Muscle of arm (tissue), 1 donor: ENCODE measurements at regions not wholly inside any gene's neighbourhood (a gene's known extent, or its start where the extent isn't known, plus 50 kb on each side); places are given as distances from the start of the nearest gene placed in this dataset.
"Not testable (repeated sequence)": the region's sequence is repeated elsewhere in the genome, so short reads cannot be mapped to it uniquely, and the experiment has no call there.

Source experiments
- DNase-seq: peaks from one replicate; pipeline ENCODE4 v3.0.0-alpha.2; 2013

GRCh38 chr14:40368314-40368713 is 936.1 kb upstream of the FBXO33 start:
- DNase-seq, result no peak

GRCh38 chr14:40367717-40368116 is 935.5 kb upstream of the FBXO33 start:
- no peak for DNase-seq

GRCh38 chr14:40365305-40365704 is 933.1 kb upstream of the FBXO33 start:
- no peak for DNase-seq

GRCh38 chr14:40362856-40363255 is 930.6 kb upstream of the FBXO33 start:
- DNase-seq, result no peak

GRCh38 chr14:40354754-40355153 is 922.5 kb upstream of the FBXO33 start:
- no peak for DNase-seq

- DNase-seq, result not testable (repeated sequence)
Observed at GRCh38 chr14:40348104-40348503, 915.9 kb upstream of the FBXO33 start.

- no peak for DNase-seq
Observed at GRCh38 chr14:40347675-40348074, 915.4 kb upstream of the FBXO33 start.

GRCh38 chr14:40346275-40346674 is 914.0 kb upstream of the FBXO33 start:
- no peak for DNase-seq

GRCh38 chr14:40345334-40345733 is 913.1 kb upstream of the FBXO33 start:
- DNase-seq, result no peak

GRCh38 chr14:40340708-40341107 is 908.5 kb upstream of the FBXO33 start:
- no peak for DNase-seq

GRCh38 chr14:40336846-40337245 is 904.6 kb upstream of the FBXO33 start:
- no peak for DNase-seq

- not testable (repeated sequence) for DNase-seq
Observed at GRCh38 chr14:40326519-40326918, 894.3 kb upstream of the FBXO33 start.

- no peak for DNase-seq
Observed at GRCh38 chr14:40318211-40318719, 886.0 kb upstream of the FBXO33 start.

GRCh38 chr14:40317690-40318089 is 885.5 kb upstream of the FBXO33 start:
- DNase-seq, result no peak

- DNase-seq, result no peak
Observed at GRCh38 chr14:40312296-40312695, 880.1 kb upstream of the FBXO33 start.

GRCh38 chr14:40309124-40309523 is 876.9 kb upstream of the FBXO33 start:
- DNase-seq, result no peak

- no peak for DNase-seq
Observed at GRCh38 chr14:40308240-40308639, 876.0 kb upstream of the FBXO33 start.

GRCh38 chr14:40296821-40297220 is 864.6 kb upstream of the FBXO33 start:
- no peak for DNase-seq

GRCh38 chr14:40292664-40293063 is 860.4 kb upstream of the FBXO33 start:
- DNase-seq, result no peak

GRCh38 chr14:40282196-40282595 is 850.0 kb upstream of the FBXO33 start:
- no peak for DNase-seq

- DNase-seq, result no peak
Observed at GRCh38 chr14:40280652-40281051, 848.4 kb upstream of the FBXO33 start.

- DNase-seq, result no peak
Observed at GRCh38 chr14:40273417-40273816, 841.2 kb upstream of the FBXO33 start.

- DNase-seq, result no peak
Observed at GRCh38 chr14:40271480-40271879, 839.2 kb upstream of the FBXO33 start.

GRCh38 chr14:40269436-40269835 is 837.2 kb upstream of the FBXO33 start:
- no peak for DNase-seq

GRCh38 chr14:40268236-40268635 is 836.0 kb upstream of the FBXO33 start:
- DNase-seq, result no peak
